GM18511 (cell line): ENCODE measurements at regions not wholly inside any gene's neighbourhood (a gene's known extent, or its start where the extent isn't known, plus 50 kb on each side); places are given as distances from the start of the nearest gene placed in this dataset.
"Not testable (repeated sequence)": the region's sequence is repeated elsewhere in the genome, so short reads cannot be mapped to it uniquely, and the experiment has no call there.

Experiments
- ATAC-seq: cut with Tn5 transposase; IDR thresholded peaks from one replicate; pipeline ENCODE4 v1.9.1; 2021; ENCODE audit warnings: mild to moderate bottlenecking, moderate library complexity; ENCODE audit not compliant: unreplicated experiment

GRCh38 chr6:126661646-126662045 lies 321.7 kb downstream of the CENPW start:
- ATAC-seq, result no peak

GRCh38 chr6:126662966-126663365 lies 323.1 kb downstream of the CENPW start:
- ATAC-seq, result no peak

GRCh38 chr6:126664271-126664670 lies 324.4 kb downstream of the CENPW start:
- ATAC-seq, result no peak

GRCh38 chr6:126665551-126665950 lies 325.6 kb downstream of the CENPW start:
- ATAC-seq, result no peak

- ATAC-seq, result no peak
Observed at GRCh38 chr6:126667071-126667470, 327.2 kb downstream of the CENPW start.

GRCh38 chr6:126667728-126668127 lies 327.8 kb downstream of the CENPW start:
- no peak for ATAC-seq

GRCh38 chr6:126672649-126673048 lies 332.7 kb downstream of the CENPW start:
- peak; percentile 85 for ATAC-seq

GRCh38 chr6:126673749-126674148 lies 333.8 kb downstream of the CENPW start:
- ATAC-seq, result not testable (repeated sequence)

GRCh38 chr6:126682440-126682839 lies 342.5 kb downstream of the CENPW start:
- no peak for ATAC-seq

- ATAC-seq, result no peak
Observed at GRCh38 chr6:126685182-126685581, 345.3 kb downstream of the CENPW start.

GRCh38 chr6:126696921-126697693 lies 357.2 kb downstream of the CENPW start:
- ATAC-seq, result no peak

- no peak for ATAC-seq
Observed at GRCh38 chr6:126698732-126699240, 358.9 kb downstream of the CENPW start.

- peak; percentile 61 for ATAC-seq
Observed at GRCh38 chr6:126701676-126702560, 362.0 kb downstream of the CENPW start.

- ATAC-seq, result no peak
Observed at GRCh38 chr6:126716032-126716431, 376.1 kb downstream of the CENPW start.

- ATAC-seq, result no peak
Observed at GRCh38 chr6:126716826-126717509, 377.1 kb downstream of the CENPW start.

GRCh38 chr6:126718600-126719327 lies 378.8 kb downstream of the CENPW start:
- ATAC-seq, result peak; percentile 91

GRCh38 chr6:126720304-126720703 lies 380.4 kb downstream of the CENPW start:
- ATAC-seq, result no peak

GRCh38 chr6:126721581-126722160 lies 381.8 kb downstream of the CENPW start:
- ATAC-seq, result no peak

- ATAC-seq, result no peak
Observed at GRCh38 chr6:126722411-126722810, 382.5 kb downstream of the CENPW start.

GRCh38 chr6:126723541-126724170 lies 383.7 kb downstream of the CENPW start:
- ATAC-seq, result no peak
